Right ventricle myocardium superior (tissue), 1 donor: ENCODE measurements at regions not wholly inside any gene's neighbourhood (a gene's known extent, or its start where the extent isn't known, plus 50 kb on each side); places are given as distances from the start of the nearest gene placed in this dataset.

Experiments used
- ATAC-seq: fragments of 200-7000 bp; cut with Tn5 transposase; one replicate; pipeline ENCODE4 v1.9.1; 2020; ENCODE audit warnings: mild to moderate bottlenecking; ENCODE audit not compliant: poor library complexity
- DNase-seq: peaks from one replicate; pipeline ENCODE4 v3.0.0-alpha.2; 2020
- intact Hi-C: fragments of 100-400 bp; cut with DNase I; formaldehyde crosslinking; loops from one replicate; pipeline ENCODE4 v1.11.2; 2022
- donor health status: DM: no; HTN: yes; CAD: no; lungs with severe emphysema.

GRCh38 chr1:79353224-79353623, 346.7 kb upstream of the ADGRL4 start:
- ATAC-seq: peak; percentile 49
- intact Hi-C loops: loop anchor here (10.0 kb wide), 1 partner anchor 518 kb away; no protein-coding TSS in a partner anchor
- no peak for DNase-seq

GRCh38 chr1:79326875-79327274, 320.3 kb upstream of the ADGRL4 start:
- DNase-seq (no peak), ATAC-seq (no peak)
- intact Hi-C loops: no loop called here

- no peak for DNase-seq
- ATAC-seq: no peak
- intact Hi-C loops: no loop called here
Observed at GRCh38 chr1:79325705-79326104, 319.2 kb upstream of the ADGRL4 start.

GRCh38 chr1:79325126-79325525, 318.6 kb upstream of the ADGRL4 start:
- intact Hi-C loops: no loop called here
- DNase-seq (no peak), ATAC-seq (no peak)

GRCh38 chr1:79323239-79324025, 316.9 kb upstream of the ADGRL4 start:
- DNase-seq (no peak), ATAC-seq (peak; percentile 57)
- intact Hi-C loops: no loop called here

- ATAC-seq (no peak), DNase-seq (no peak)
- intact Hi-C loops: no loop called here
Observed at GRCh38 chr1:79322511-79323027, 316.0 kb upstream of the ADGRL4 start.

GRCh38 chr1:79312438-79312837, 305.9 kb upstream of the ADGRL4 start:
- intact Hi-C loops: no loop called here
- peak; percentile 22 for ATAC-seq

GRCh38 chr1:79310609-79311008, 304.1 kb upstream of the ADGRL4 start:
- DNase-seq: no peak
- ATAC-seq: no peak
- intact Hi-C loops: no loop called here

More at GRCh38 chr1:79312438-79312837, 305.9 kb upstream of the ADGRL4 start:
- no peak for DNase-seq

GRCh38 chr1:79304131-79304530, 297.6 kb upstream of the ADGRL4 start:
- DNase-seq (no peak), ATAC-seq (no peak)
- intact Hi-C loops: no loop called here

- ATAC-seq (no peak), DNase-seq (no peak)
- intact Hi-C loops: no loop called here
Observed at GRCh38 chr1:79303040-79303439, 296.5 kb upstream of the ADGRL4 start.

GRCh38 chr1:79302380-79302930, 295.9 kb upstream of the ADGRL4 start:
- no peak for ATAC-seq
- no peak for DNase-seq
- intact Hi-C loops: no loop called here

- peak; percentile 85 for ATAC-seq
- intact Hi-C loops: no loop called here
Observed at GRCh38 chr1:79295967-79296366, 289.4 kb upstream of the ADGRL4 start.

GRCh38 chr1:79293611-79294010, 287.1 kb upstream of the ADGRL4 start:
- no peak for ATAC-seq
- no peak for DNase-seq
- intact Hi-C loops: no loop called here

More at GRCh38 chr1:79295967-79296366, 289.4 kb upstream of the ADGRL4 start:
- DNase-seq: no peak

- DNase-seq: no peak
- ATAC-seq: no peak
- intact Hi-C loops: no loop called here
Observed at GRCh38 chr1:79290927-79291474, 284.5 kb upstream of the ADGRL4 start.

- intact Hi-C loops: no loop called here
- DNase-seq (no peak), ATAC-seq (no peak)
Observed at GRCh38 chr1:79287982-79288381, 281.5 kb upstream of the ADGRL4 start.

- ATAC-seq: no peak
- intact Hi-C loops: no loop called here
Observed at GRCh38 chr1:79285667-79286066, 279.1 kb upstream of the ADGRL4 start.

GRCh38 chr1:79283451-79283850, 276.9 kb upstream of the ADGRL4 start:
- ATAC-seq (no peak), DNase-seq (no peak)
- intact Hi-C loops: no loop called here

More at GRCh38 chr1:79285667-79286066, 279.1 kb upstream of the ADGRL4 start:
- DNase-seq: no peak

- ATAC-seq: no peak
- intact Hi-C loops: no loop called here
- no peak for DNase-seq
Observed at GRCh38 chr1:79281442-79281841, 274.9 kb upstream of the ADGRL4 start.

- intact Hi-C loops: no loop called here
- ATAC-seq: no peak
Observed at GRCh38 chr1:79271759-79272158, 265.2 kb upstream of the ADGRL4 start.

More at GRCh38 chr1:79271759-79272158, 265.2 kb upstream of the ADGRL4 start:
- no peak for DNase-seq
